SK-N-MC (cell line): ENCODE measurements at regions not wholly inside any gene's neighbourhood (a gene's known extent, or its start where the extent isn't known, plus 50 kb on each side); places are given as distances from the start of the nearest gene placed in this dataset.
"Not testable (repeated sequence)": the region's sequence is repeated elsewhere in the genome, so short reads cannot be mapped to it uniquely, and the experiment has no call there.

Source experiments
- DNase-seq: peaks from one replicate; pipeline ENCODE4 v3.0.0-alpha.2; 2011; ENCODE audit warnings: low read depth, low spot score
- H3K27ac ChIP-seq: fragments of 200-600 bp; sonication (generic); 2 replicates; pipeline ENCODE4 v1.5.1; 2016; ENCODE audit warnings: mixed run types
- H3K36me3 ChIP-seq: fragments of 200-600 bp; sonication (generic); 2 replicates; pipeline ENCODE4 v1.6.1; 2017; ENCODE audit warnings: antibody characterized with exemption, low read length, mixed read lengths; ENCODE audit not compliant: insufficient read depth
- H3K4me3 ChIP-seq: fragments of 200-600 bp; sonication (generic); 2 replicates; pipeline ENCODE4 v1.5.1; 2016
- H3K9ac ChIP-seq: fragments of 200-600 bp; sonication (generic); 2 replicates; pipeline ENCODE4 v1.8.0; 2017; ENCODE audit warnings: mixed run types, mixed read lengths; ENCODE audit not compliant: insufficient read length
- H3K9me3 ChIP-seq: fragments of 200-600 bp; sonication (generic); 2 replicates; pipeline ENCODE4 v1.6.1; 2017; ENCODE audit warnings: low read depth, mild to moderate bottlenecking, antibody characterized with exemption, low read length, moderate library complexity, mixed read lengths
- EZH2 ChIP-seq: fragments of 200-600 bp; sonication (generic); IDR thresholded peaks from one replicate; pipeline ENCODE4 v1.6.1; 2017; ENCODE audit warnings: antibody characterized with exemption
- FOXP2 ChIP-seq: optimal IDR thresholded peaks from 2 replicates; pipeline ENCODE3; 2011; ENCODE audit warnings: mild to moderate bottlenecking, moderate library complexity; ENCODE audit not compliant: insufficient read depth; ENCODE audit errors: extremely low read length, control extremely low read depth
- POLR2AphosphoS5 ChIP-seq: IDR thresholded peaks from 2 replicates; pipeline ENCODE4 v1.6.1; 2012; ENCODE audit warnings: mild to moderate bottlenecking, low read depth, low read length, borderline replicate concordance

GRCh38 chr11:22441831-22442230 is 103.7 kb downstream of the SLC17A6 start:
- no peak overlapping the region for H3K4me3 ChIP-seq
- no peak overlapping the region for H3K27ac ChIP-seq
- no peaks in the 10 kb centered on the region for H3K9me3 ChIP-seq
- no peak for TF ChIP-seq EZH2
- no peak for DNase-seq
- no peaks in the 10 kb centered on the region for H3K36me3 ChIP-seq
- H3K9ac ChIP-seq: no peak overlapping the region

- not testable (repeated sequence) for H3K27ac ChIP-seq, H3K9ac ChIP-seq
Observed at GRCh38 chr11:22435582-22435981, 97.4 kb downstream of the SLC17A6 start.

GRCh38 chr11:22433517-22433916 is 95.3 kb downstream of the SLC17A6 start:
- no peak overlapping the region for H3K4me3 ChIP-seq

More at GRCh38 chr11:22435582-22435981, 97.4 kb downstream of the SLC17A6 start:
- H3K4me3 ChIP-seq, H3K9me3 ChIP-seq, DNase-seq, H3K36me3 ChIP-seq: not testable (repeated sequence)

GRCh38 chr11:22433094-22433455 is 94.9 kb downstream of the SLC17A6 start:
- no peak overlapping the region for H3K27ac ChIP-seq
- TF ChIP-seq FOXP2: no peak
- no peaks in the 10 kb centered on the region for H3K9me3 ChIP-seq
- no peak overlapping the region for H3K9ac ChIP-seq
- H3K36me3 ChIP-seq: no peaks in the 10 kb centered on the region
- no peak for DNase-seq
- no peak overlapping the region for H3K4me3 ChIP-seq

More at GRCh38 chr11:22433517-22433916, 95.3 kb downstream of the SLC17A6 start:
- H3K36me3 ChIP-seq: no peaks in the 10 kb centered on the region
- H3K27ac ChIP-seq: no peak overlapping the region
- H3K9me3 ChIP-seq: no peaks in the 10 kb centered on the region
- no peak for DNase-seq
- H3K9ac ChIP-seq: no peak overlapping the region
- no peak for TF ChIP-seq FOXP2
- no peak for TF ChIP-seq POLR2AphosphoS5
- no peak for TF ChIP-seq EZH2

- TF ChIP-seq FOXP2 (no peak), EZH2 (no peak), POLR2AphosphoS5 (no peak)
- Histone ChIP-seq H3K9me3 (no peaks in the 10 kb centered on the region), H3K36me3 (no peaks in the 10 kb centered on the region), H3K9ac (no peak overlapping the region), H3K27ac (no peak overlapping the region), H3K4me3 (no peak overlapping the region)
- DNase-seq: no peak
Observed at GRCh38 chr11:22432291-22433093, 94.3 kb downstream of the SLC17A6 start.

- no peak overlapping the region for H3K27ac ChIP-seq
- no peak overlapping the region for H3K9ac ChIP-seq
- TF ChIP-seq FOXP2 (no peak), POLR2AphosphoS5 (no peak), EZH2 (no peak)
- H3K9me3 ChIP-seq: no peaks in the 10 kb centered on the region
- no peaks in the 10 kb centered on the region for H3K36me3 ChIP-seq
- H3K4me3 ChIP-seq: no peak overlapping the region
- DNase-seq: no peak
Observed at GRCh38 chr11:22431106-22431505, 92.9 kb downstream of the SLC17A6 start.

GRCh38 chr11:22430639-22431038 is 92.5 kb downstream of the SLC17A6 start:
- Histone ChIP-seq H3K36me3 (no peaks in the 10 kb centered on the region), H3K9ac (no peak overlapping the region), H3K4me3 (no peak overlapping the region), H3K9me3 (no peaks in the 10 kb centered on the region), H3K27ac (no peak overlapping the region)
- no peak for DNase-seq
- TF ChIP-seq EZH2 (no peak), POLR2AphosphoS5 (no peak), FOXP2 (no peak)

- Histone ChIP-seq H3K4me3 (no peak overlapping the region), H3K27ac (no peak overlapping the region), H3K9ac (no peak overlapping the region), H3K9me3 (no peaks in the 10 kb centered on the region), H3K36me3 (no peaks in the 10 kb centered on the region)
- TF ChIP-seq POLR2AphosphoS5 (no peak), EZH2 (no peak), FOXP2 (no peak)
- DNase-seq: no peak
Observed at GRCh38 chr11:22430141-22430541, 92.0 kb downstream of the SLC17A6 start.
